ENCODE measurements at regions not wholly inside any gene's neighbourhood (a gene's known extent, or its start where the extent isn't known, plus 50 kb on each side); places are given as distances from the start of the nearest gene placed in this dataset.

DNA sequence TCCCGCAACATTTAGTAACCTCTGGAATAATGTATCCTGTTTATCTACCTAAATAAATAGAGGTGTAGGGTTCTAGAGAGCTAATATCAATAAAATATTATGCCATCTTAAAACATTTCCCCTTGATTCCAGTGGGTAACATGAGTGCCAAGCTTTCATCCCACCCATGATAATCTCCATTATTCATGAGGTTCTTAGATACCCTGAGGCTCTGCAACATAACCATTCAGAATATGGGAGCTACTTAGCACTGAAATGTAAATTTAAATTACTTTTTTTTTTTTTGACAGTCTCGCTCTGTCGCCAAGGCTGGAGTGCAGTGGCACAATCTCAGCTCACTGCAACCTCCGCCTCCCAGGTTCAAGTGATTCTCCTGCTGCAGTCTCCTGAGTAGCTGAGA is 832.7 kb downstream of the BRINP3 start:
- Mint-ChIP-seq H3K27ac (no peak overlapping the region), H3K4me1 (no peaks in the 10 kb centered on the region), H3K9me3 (no peaks in the 10 kb centered on the region), H3K27me3 (ENCODE audit: low read depth, poor library complexity) (no peaks in the 10 kb centered on the region), H3K4me3 (no peak overlapping the region), H3K36me3 (ENCODE audit: low read depth) (no peaks in the 10 kb centered on the region)
- no peak for DNase-seq
- TF ChIP-seq, protein P1, sequence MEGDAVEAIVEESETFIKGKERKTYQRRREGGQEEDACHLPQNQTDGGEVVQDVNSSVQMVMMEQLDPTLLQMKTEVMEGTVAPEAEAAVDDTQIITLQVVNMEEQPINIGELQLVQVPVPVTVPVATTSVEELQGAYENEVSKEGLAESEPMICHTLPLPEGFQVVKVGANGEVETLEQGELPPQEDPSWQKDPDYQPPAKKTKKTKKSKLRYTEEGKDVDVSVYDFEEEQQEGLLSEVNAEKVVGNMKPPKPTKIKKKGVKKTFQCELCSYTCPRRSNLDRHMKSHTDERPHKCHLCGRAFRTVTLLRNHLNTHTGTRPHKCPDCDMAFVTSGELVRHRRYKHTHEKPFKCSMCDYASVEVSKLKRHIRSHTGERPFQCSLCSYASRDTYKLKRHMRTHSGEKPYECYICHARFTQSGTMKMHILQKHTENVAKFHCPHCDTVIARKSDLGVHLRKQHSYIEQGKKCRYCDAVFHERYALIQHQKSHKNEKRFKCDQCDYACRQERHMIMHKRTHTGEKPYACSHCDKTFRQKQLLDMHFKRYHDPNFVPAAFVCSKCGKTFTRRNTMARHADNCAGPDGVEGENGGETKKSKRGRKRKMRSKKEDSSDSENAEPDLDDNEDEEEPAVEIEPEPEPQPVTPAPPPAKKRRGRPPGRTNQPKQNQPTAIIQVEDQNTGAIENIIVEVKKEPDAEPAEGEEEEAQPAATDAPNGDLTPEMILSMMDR (IDR thresholded peaks at IDR 0.05): no peak

DNA sequence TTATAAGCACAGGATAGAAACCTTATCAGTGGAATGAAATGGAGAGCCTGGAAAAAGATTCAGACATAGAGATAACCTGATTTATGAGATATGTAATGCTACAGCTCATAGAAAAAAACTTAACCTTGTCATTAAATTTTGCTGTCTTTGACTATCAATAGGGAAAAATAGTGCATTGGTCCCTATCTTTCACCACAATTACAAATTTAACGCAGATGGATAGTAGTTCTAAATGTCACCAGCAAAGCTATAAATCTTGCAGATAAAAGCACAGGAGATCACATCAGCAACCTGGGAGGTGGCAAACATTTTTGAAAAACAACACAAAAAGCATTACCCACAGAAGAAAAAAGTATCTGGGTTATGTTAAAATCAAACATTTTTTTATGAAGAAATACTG is 831.6 kb downstream of the BRINP3 start:
- TF ChIP-seq, protein P1 (IDR thresholded peaks at IDR 0.05): no peak

DNA sequence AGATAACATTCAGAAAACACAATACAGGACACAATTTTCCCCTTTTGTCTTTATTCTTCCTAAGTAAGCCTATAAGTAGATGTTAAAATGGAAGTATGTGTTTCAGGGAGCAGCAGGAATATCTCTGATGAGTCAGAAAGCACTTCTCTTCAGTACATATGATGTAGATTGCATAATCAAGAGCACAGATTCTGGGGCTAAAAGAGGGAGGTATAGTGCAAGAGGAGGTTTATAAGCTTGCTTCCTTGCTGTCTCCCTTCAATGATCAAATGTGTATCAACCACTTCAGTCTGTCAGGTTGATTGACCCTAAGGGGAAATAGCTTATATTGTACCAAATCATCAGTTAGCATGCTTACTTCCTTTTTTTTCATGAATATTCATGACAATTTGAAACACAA is 822.8 kb downstream of the BRINP3 start:
- DNase-seq: no peak
- no peaks in the 10 kb centered on the region for H3K36me3 Mint-ChIP-seq (ENCODE audit: low read depth)
- no peaks in the 10 kb centered on the region for H3K9me3 Mint-ChIP-seq
- H3K27me3 Mint-ChIP-seq (ENCODE audit: low read depth, poor library complexity): peaks cover 4% of the 10 kb centered on the region
- TF ChIP-seq, protein P1 (IDR thresholded peaks at IDR 0.05): no peak
- no peak overlapping the region for H3K27ac Mint-ChIP-seq
- no peaks in the 10 kb centered on the region for H3K4me1 Mint-ChIP-seq
- H3K4me3 Mint-ChIP-seq: no peak overlapping the region

More for the DNA sequence above, 831.6 kb downstream of the BRINP3 start:
- DNase-seq: no peak
- no peaks in the 10 kb centered on the region for H3K9me3 Mint-ChIP-seq
- no peaks in the 10 kb centered on the region for H3K4me1 Mint-ChIP-seq
- no peaks in the 10 kb centered on the region for H3K36me3 Mint-ChIP-seq (ENCODE audit: low read depth)
- no peak overlapping the region for H3K4me3 Mint-ChIP-seq
- H3K27me3 Mint-ChIP-seq (ENCODE audit: low read depth, poor library complexity): no peaks in the 10 kb centered on the region
- H3K27ac Mint-ChIP-seq: no peak overlapping the region

DNA sequence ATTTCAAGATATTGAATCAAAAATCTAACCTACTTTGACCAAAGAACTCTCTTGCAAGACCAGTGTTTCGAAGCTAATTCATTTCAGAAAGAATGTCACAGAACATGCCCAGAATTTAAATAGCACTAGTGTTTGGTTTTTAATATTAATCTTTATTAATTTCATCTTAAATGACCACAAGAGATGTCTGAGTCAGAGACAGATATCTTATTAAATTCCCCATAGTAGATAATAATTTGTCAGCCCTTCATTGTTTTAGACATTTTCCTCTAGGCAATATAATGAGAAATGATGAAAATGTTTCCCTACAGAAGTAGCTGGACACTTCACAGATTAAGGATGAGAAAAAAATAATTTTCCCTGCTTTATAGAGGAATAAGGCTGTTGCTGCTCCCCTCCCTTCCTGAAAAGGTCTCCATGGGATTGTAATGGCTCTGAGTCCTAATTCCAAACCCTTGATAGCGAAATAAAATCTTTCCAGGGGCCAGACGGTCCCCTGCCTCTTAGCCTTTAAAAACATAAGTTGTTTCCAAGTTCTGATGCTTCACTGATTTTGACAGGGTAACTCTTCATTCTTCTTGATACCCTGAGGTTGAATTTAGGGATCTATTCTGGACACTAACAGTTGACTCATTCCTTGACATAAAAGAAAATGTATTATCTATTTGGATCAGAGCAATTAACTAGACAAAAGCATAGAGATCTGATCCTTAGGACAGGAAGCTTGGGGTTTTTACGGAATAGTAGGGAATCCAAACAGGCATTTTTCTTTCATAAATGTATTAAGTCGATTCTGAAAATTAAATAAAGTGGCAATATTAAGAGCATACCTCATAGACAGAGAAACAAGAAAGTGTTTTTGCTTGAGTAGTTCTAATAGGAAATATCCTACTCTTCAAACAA is 820.8 kb downstream of the BRINP3 start:
- Mint-ChIP-seq H3K4me1 (no peaks in the 10 kb centered on the region), H3K36me3 (ENCODE audit: low read depth) (no peaks in the 10 kb centered on the region), H3K4me3 (no peak overlapping the region), H3K27ac (no peak overlapping the region), H3K9me3 (no peaks in the 10 kb centered on the region), H3K27me3 (ENCODE audit: low read depth, poor library complexity) (peaks cover 4% of the 10 kb centered on the region)
- TF ChIP-seq, protein P1 (IDR thresholded peaks at IDR 0.05): no peak
- DNase-seq: no peak

DNA sequence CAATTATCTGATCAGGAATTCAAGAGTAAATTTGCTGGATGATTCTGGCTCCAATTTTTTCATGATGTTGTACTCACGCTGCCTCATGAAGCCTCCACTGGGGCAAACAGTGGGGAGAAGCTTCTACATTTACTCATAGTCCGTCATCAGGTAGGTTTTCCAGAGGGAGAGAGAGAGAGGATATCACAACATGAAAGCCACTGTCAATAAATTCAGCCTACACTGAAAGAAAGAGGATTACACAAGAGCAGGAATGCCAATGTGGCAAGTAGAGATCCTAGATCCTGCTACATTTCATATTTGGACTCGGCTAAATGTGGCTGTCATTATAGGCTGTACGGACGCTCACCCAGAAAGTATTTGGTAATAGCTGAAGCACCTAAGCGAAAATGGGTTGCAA is 819.9 kb downstream of the BRINP3 start:
- Mint-ChIP-seq H3K36me3 (ENCODE audit: low read depth) (no peaks in the 10 kb centered on the region), H3K9me3 (no peaks in the 10 kb centered on the region), H3K4me3 (no peak overlapping the region), H3K4me1 (no peaks in the 10 kb centered on the region), H3K27me3 (ENCODE audit: low read depth, poor library complexity) (peaks cover 4% of the 10 kb centered on the region), H3K27ac (no peak overlapping the region)
- TF ChIP-seq, protein P1 (IDR thresholded peaks at IDR 0.05): no peak
- DNase-seq: no peak

DNA sequence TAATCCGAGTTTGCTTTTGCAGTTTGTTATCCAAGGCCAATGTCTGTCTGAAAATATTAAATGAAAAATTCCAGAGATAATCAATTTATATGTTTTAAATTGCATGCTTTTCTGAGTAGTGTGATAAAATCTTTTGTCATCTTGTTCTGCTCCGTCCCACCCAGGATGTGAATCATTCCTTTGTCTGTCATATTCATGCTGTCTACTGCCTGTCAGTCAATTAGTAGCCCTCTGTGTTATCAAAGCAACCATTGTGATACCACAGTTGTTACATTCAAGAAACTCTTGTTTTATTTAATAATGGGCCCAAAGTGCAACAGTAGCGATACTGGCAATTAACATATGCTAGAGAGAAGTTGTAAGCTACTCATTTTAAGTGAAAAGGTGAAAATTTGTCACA is 819.3 kb downstream of the BRINP3 start:
- Mint-ChIP-seq H3K36me3 (ENCODE audit: low read depth) (no peaks in the 10 kb centered on the region), H3K27ac (no peak overlapping the region), H3K4me3 (no peak overlapping the region), H3K9me3 (no peaks in the 10 kb centered on the region), H3K27me3 (ENCODE audit: low read depth, poor library complexity) (peaks cover 4% of the 10 kb centered on the region), H3K4me1 (no peaks in the 10 kb centered on the region)
- DNase-seq: no peak
- TF ChIP-seq, protein P1 (IDR thresholded peaks at IDR 0.05): no peak

Measured in nephron progenitor cell (in vitro differentiated cells).